Neuronal stem cell (in vitro differentiated cells): ENCODE measurements at regions not wholly inside any gene's neighbourhood (a gene's known extent, or its start where the extent isn't known, plus 50 kb on each side); places are given as distances from the start of the nearest gene placed in this dataset.

ENCODE experiments used
- DNase-seq: peaks from one replicate; pipeline ENCODE4 v3.0.0-alpha.2; 2013; ENCODE audit warnings: low spot score
- H2AFZ ChIP-seq: one replicate; pipeline ENCODE4 v1.6.1; 2013; ENCODE audit warnings: mild to moderate bottlenecking, low read length, inconsistent platforms
- H2AK5ac ChIP-seq: 2 replicates; pipeline ENCODE4 v1.6.1; 2013; ENCODE audit warnings: low read depth, mild to moderate bottlenecking, inconsistent platforms, low read length, moderate library complexity, mixed read lengths
- H2BK120ac ChIP-seq: 2 replicates; pipeline ENCODE4 v1.6.1; 2013; ENCODE audit warnings: low read depth, mild to moderate bottlenecking, inconsistent platforms, low read length, moderate library complexity, mixed read lengths
- H2BK12ac ChIP-seq: one replicate; pipeline ENCODE4 v1.6.1; 2013; ENCODE audit warnings: low read length, inconsistent platforms
- H2BK15ac ChIP-seq: 2 replicates; pipeline ENCODE4 v1.6.1; 2013; ENCODE audit warnings: mild to moderate bottlenecking, low read length, inconsistent platforms, mixed read lengths
- H2BK5ac ChIP-seq: one replicate; pipeline ENCODE4 v1.6.1; 2013; ENCODE audit warnings: inconsistent platforms, mild to moderate bottlenecking, low read length, moderate library complexity
- H3K14ac ChIP-seq: one replicate; pipeline ENCODE4 v1.6.1; 2013; ENCODE audit warnings: low read length, inconsistent platforms
- H3K18ac ChIP-seq: 2 replicates; pipeline ENCODE4 v1.6.1; 2013; ENCODE audit warnings: low read length, inconsistent platforms
- H3K23ac ChIP-seq: 2 replicates; pipeline ENCODE4 v1.6.1; 2013; ENCODE audit warnings: low read depth, mild to moderate bottlenecking, mixed read lengths, low read length, inconsistent platforms; ENCODE audit not compliant: poor library complexity
- H3K27ac ChIP-seq: replicated peaks from 3 replicates; pipeline ENCODE4 v1.5.1; 2013; ENCODE audit warnings: low read length, inconsistent platforms
- H3K27me3 ChIP-seq, 3 experiments: 2 replicates each; pipeline ENCODE4 v1.6.1; 2013; ENCODE audit warnings: low read length in 3 of 3, mild to moderate bottlenecking in 2 of 3, inconsistent platforms in 1 of 3, low read depth in 1 of 3, mixed read lengths in 1 of 3, moderate library complexity in 1 of 3; ENCODE audit not compliant: control insufficient read depth in 3 of 3, insufficient read depth in 3 of 3
- H3K36me3 ChIP-seq, 2 donors: replicated peaks in 1 of 2; 2 replicates each; pipeline ENCODE4 v1.6.1; 2013; ENCODE audit warnings: low read length in 2 of 2; ENCODE audit not compliant: control insufficient read depth in 2 of 2, insufficient read depth in 2 of 2
- H3K4ac ChIP-seq: 2 replicates; pipeline ENCODE4 v1.6.1; 2013; ENCODE audit warnings: inconsistent platforms, mild to moderate bottlenecking, low read length, moderate library complexity
- H3K4me1 ChIP-seq, 2 donors: 1 replicate in 1 of 2; 2 replicates in 1 of 2; pipeline ENCODE4 v1.6.1; 2013; ENCODE audit warnings: low read length in 2 of 2, low read depth in 1 of 2; ENCODE audit not compliant: control insufficient read depth in 2 of 2, insufficient read depth in 1 of 2
- H3K4me2 ChIP-seq: one replicate; pipeline ENCODE4 v1.6.1; 2013; ENCODE audit warnings: mild to moderate bottlenecking, low read length, inconsistent platforms; ENCODE audit not compliant: insufficient read depth, poor library complexity, severe bottlenecking
- H3K4me3 ChIP-seq, 2 donors: 2 replicates each; pipeline ENCODE4 v1.5.1; 2013; ENCODE audit warnings: low read length in 2 of 2, mild to moderate bottlenecking in 2 of 2, inconsistent platforms in 1 of 2, moderate library complexity in 1 of 2
- H3K79me1 ChIP-seq: one replicate; pipeline ENCODE4 v1.6.1; 2013; ENCODE audit warnings: low read depth, mild to moderate bottlenecking, inconsistent platforms, low read length, moderate library complexity
- H3K9ac ChIP-seq: one replicate; pipeline ENCODE4 v1.6.1; 2013; ENCODE audit warnings: mild to moderate bottlenecking, low read depth, low read length, inconsistent platforms; ENCODE audit not compliant: poor library complexity
- H3K9me3 ChIP-seq, 2 donors: replicated peaks in 1 of 2; 2 replicates each; pipeline versions ENCODE3 to v1.6.1; 2013; ENCODE audit warnings: low read length in 2 of 2, mild to moderate bottlenecking in 2 of 2, inconsistent platforms in 1 of 2, low read depth in 1 of 2, mixed read lengths in 1 of 2, moderate library complexity in 1 of 2; ENCODE audit not compliant: control insufficient read depth in 2 of 2, insufficient read depth in 1 of 2
- H4K8ac ChIP-seq: one replicate; pipeline ENCODE4 v1.6.1; 2013; ENCODE audit warnings: low read depth, mild to moderate bottlenecking, inconsistent platforms, low read length, moderate library complexity
- H4K91ac ChIP-seq: one replicate; pipeline ENCODE4 v1.6.1; 2013; ENCODE audit warnings: low read length, low read depth, mild to moderate bottlenecking, inconsistent platforms; ENCODE audit not compliant: poor library complexity
- WGBS, 2 donors: extraction: QIAGEN DNeasy Blood & Tissue Kit; methylation state at CpG; one replicate each; pipeline ENCODE4 v1.1.7; 2013; ENCODE audit warnings: missing lambda C conversion rate in 2 of 2, mixed read lengths in 1 of 2; ENCODE audit not compliant: insufficient read length in 2 of 2, insufficient replicate concordance in 1 of 2; ENCODE audit errors: extremely low coverage in 2 of 2; 5-methylcytosine and 5-hydroxymethylcytosine counted together

DNA sequence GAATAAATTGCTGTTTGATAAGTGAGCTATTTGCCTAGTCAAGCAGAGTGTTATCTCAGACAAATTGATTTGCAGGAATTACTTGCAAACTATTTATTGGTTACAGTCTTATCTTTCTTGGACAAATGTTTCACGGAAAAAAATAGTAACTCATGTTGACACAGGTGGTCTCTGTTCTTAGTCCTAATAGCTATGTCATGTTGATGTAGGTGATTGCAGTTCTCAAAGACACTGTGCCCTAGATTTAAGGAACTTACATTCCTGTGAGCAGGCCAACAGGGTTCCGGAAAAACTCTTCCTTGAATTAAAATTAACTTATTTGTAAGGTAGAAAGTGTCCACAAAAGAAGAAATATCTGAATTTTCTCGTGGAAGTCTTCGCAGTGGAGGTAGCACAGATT lies 109.6 kb upstream of the SLCO6A1 start:
- H3K4ac ChIP-seq: no peak overlapping the region
- no peak overlapping the region for H2BK5ac ChIP-seq
- H2BK12ac ChIP-seq: no peak overlapping the region
- no peak overlapping the region for H3K27ac ChIP-seq
- H3K14ac ChIP-seq: no peak overlapping the region
- H3K9ac ChIP-seq: no peak overlapping the region
- WGBS, 2 donors: no CpG with 5 or more reads among the region's 4 CpGs
- H3K4me2 ChIP-seq: no peak overlapping the region
- DNase-seq: no peak
- H2BK15ac ChIP-seq: no peak overlapping the region
- no peak overlapping the region for H4K91ac ChIP-seq
- no peaks in the 10 kb centered on the region for H3K9me3 ChIP-seq
- no peaks in the 10 kb centered on the region for H3K36me3 ChIP-seq
- no peak overlapping the region for H3K23ac ChIP-seq
- H3K4me1 ChIP-seq: peaks cover 0 to 3% of the 10 kb centered on the region in 2 donors
- H3K18ac ChIP-seq: no peak overlapping the region
- no peak overlapping the region for H3K4me3 ChIP-seq
- no peaks in the 10 kb centered on the region for H3K27me3 ChIP-seq
- H4K8ac ChIP-seq: no peak overlapping the region
- no peak overlapping the region for H2AK5ac ChIP-seq
- H3K79me1 ChIP-seq: no peaks in the 10 kb centered on the region
- H2BK120ac ChIP-seq: no peak overlapping the region
- no peak overlapping the region for H2AFZ ChIP-seq

DNA sequence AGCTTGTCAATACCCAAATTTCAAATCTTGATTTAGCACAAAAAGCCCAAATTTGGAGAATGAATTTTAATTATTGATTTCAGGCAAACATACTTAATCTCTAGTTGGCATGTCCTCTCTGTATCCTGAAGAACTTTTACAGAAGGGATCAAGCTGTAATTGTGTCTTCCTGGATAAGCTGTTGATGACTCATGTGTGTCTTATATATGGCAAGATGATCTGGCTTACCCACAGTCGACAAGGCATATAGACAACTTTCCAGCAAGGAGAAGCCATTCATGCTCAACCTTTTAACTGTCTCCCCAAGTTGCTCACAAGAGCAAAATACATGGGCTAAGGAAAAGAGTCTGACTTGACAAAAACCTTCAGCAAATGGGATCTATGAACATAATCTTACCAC lies 112.5 kb upstream of the SLCO6A1 start:
- Histone ChIP-seq H4K91ac (no peak overlapping the region), H3K4ac (no peak overlapping the region), H2BK5ac (no peak overlapping the region), H3K4me3 (no peak overlapping the region), H3K36me3 (no peaks in the 10 kb centered on the region), H3K14ac (no peak overlapping the region), H3K4me2 (no peak overlapping the region), H3K9me3 (no peaks in the 10 kb centered on the region), H2BK15ac (no peak overlapping the region), H3K27me3 (no peaks in the 10 kb centered on the region), H3K4me1 (no peaks in the 10 kb centered on the region), H2AFZ (no peak overlapping the region), H2AK5ac (no peak overlapping the region), H4K8ac (no peak overlapping the region), H3K79me1 (no peaks in the 10 kb centered on the region), H3K18ac (no peak overlapping the region), H3K23ac (no peak overlapping the region), H3K27ac (no peak overlapping the region), H3K9ac (no peak overlapping the region), H2BK120ac (no peak overlapping the region), H2BK12ac (no peak overlapping the region)
- no CpG with 5 or more reads among the region's 1 CpG for WGBS, 2 donors
- DNase-seq: no peak

DNA sequence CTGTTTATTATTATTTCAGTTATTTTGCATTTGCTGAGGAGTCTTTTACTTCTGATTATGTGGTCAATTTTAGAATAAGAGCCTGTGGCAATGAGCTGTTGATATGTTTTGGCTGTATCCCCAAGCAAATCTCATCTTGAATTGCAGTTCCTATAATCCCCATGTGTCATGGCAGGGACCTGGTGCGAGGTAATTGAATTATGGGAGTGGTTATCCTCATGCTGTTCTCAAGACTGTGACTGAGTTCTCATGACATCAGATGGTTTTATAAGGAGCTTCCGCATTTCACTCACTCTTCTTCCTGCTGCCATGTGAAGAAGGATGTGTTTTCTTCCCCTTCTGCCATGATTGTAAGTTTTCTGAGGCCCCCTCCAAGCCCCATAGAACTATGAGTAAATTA lies 114.9 kb upstream of the SLCO6A1 start:
- Histone ChIP-seq H3K27ac (no peak overlapping the region), H3K4ac (no peak overlapping the region), H3K14ac (no peak overlapping the region), H2AFZ (no peak overlapping the region), H3K36me3 (no peaks in the 10 kb centered on the region), H3K9me3 (no peaks in the 10 kb centered on the region), H2BK15ac (no peak overlapping the region), H2BK120ac (no peak overlapping the region), H2BK5ac (no peak overlapping the region), H3K23ac (no peak overlapping the region), H3K4me1 (no peaks in the 10 kb centered on the region), H3K4me3 (no peak overlapping the region), H2BK12ac (no peak overlapping the region), H4K8ac (no peak overlapping the region), H3K27me3 (no peaks in the 10 kb centered on the region), H3K18ac (no peak overlapping the region), H3K9ac (no peak overlapping the region), H4K91ac (no peak overlapping the region), H2AK5ac (no peak overlapping the region), H3K79me1 (no peaks in the 10 kb centered on the region), H3K4me2 (no peak overlapping the region)
- WGBS, 2 donors: no CpG with 5 or more reads among the region's 2 CpGs
- no peak for DNase-seq

DNA sequence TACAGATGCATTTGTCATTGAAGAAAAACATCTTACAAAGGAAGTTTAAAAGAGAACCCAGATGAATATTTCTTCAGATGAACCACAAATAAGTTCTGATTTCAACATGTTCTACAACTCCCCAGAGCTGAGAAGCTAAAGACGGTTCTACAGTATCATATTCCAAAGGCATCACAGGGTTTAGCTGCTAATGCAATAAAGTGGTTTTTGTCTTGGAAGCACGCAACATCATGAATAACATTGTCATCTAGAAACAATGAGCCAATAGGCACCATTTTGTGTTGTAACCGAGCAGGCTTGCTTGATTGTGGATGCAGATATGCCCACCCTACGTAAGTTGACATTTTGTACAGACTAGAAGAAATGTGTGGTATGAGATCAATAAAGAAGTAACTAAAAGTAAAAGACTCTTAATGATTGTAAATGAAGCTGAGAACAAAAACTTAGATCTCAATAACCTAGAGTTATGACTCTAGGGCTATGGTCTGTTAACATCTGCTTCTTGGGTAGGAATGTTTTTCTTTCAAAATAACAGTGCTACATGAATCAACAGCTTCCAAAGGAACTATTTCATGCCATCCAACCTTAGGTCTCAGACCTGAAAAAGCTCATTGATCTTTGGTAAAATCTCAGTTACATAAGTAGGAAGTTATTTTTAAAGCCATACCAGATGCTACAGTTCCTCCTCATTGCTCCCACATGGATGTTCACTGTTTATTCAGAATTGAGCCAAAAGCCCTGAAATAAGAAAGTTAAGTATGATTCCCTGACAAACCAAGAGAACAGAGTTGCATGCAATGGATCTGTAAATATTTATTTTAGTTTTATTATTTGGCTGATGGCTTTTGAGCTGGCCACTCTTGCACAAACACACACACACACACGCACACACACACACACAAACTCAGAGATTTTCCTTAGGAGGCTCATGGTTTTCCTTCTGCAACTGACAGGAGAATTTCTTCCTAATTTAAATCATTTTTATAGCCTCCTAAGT lies 118.7 kb upstream of the SLCO6A1 start:
- no peaks in the 10 kb centered on the region for H3K36me3 ChIP-seq
- H3K4me1 ChIP-seq: no peaks in the 10 kb centered on the region
- no peak overlapping the region for H2BK5ac ChIP-seq
- no peak overlapping the region for H3K27ac ChIP-seq
- no peak overlapping the region for H4K91ac ChIP-seq
- H2AFZ ChIP-seq: no peak overlapping the region
- H3K4me2 ChIP-seq: no peak overlapping the region
- no CpG with 5 or more reads among the region's 5 CpGs for WGBS, 2 donors
- no peak overlapping the region for H3K9ac ChIP-seq
- H3K14ac ChIP-seq: no peak overlapping the region
- H2AK5ac ChIP-seq: no peak overlapping the region
- no peaks in the 10 kb centered on the region for H3K27me3 ChIP-seq
- no peak overlapping the region for H3K4ac ChIP-seq
- H3K18ac ChIP-seq: no peak overlapping the region
- no peak for DNase-seq
- H3K4me3 ChIP-seq: no peak overlapping the region
- no peak overlapping the region for H3K23ac ChIP-seq
- H3K79me1 ChIP-seq: no peaks in the 10 kb centered on the region
- H2BK12ac ChIP-seq: no peak overlapping the region
- no peaks in the 10 kb centered on the region for H3K9me3 ChIP-seq
- H2BK120ac ChIP-seq: no peak overlapping the region
- H2BK15ac ChIP-seq: no peak overlapping the region
- no peak overlapping the region for H4K8ac ChIP-seq
